Osteoblast (primary cell): ENCODE measurements at regions not wholly inside any gene's neighbourhood (a gene's known extent, or its start where the extent isn't known, plus 50 kb on each side); places are given as distances from the start of the nearest gene placed in this dataset.

ENCODE experiments used
- DNase-seq: peaks from one replicate; pipeline ENCODE4 v3.0.0; 2011; ENCODE audit warnings: low spot score, mixed read lengths; ENCODE audit not compliant: insufficient read length; ENCODE audit errors: missing footprints
- H2AFZ ChIP-seq: 2 replicates; pipeline ENCODE4 v1.6.0; 2011; ENCODE audit warnings: mild to moderate bottlenecking, low read length
- H3K27ac ChIP-seq: 2 replicates; pipeline ENCODE4 v1.5.1; 2011; ENCODE audit warnings: mild to moderate bottlenecking, low read depth, low read length, moderate library complexity
- H3K27me3 ChIP-seq: 2 replicates; pipeline ENCODE4 v1.6.0; 2012; ENCODE audit warnings: mild to moderate bottlenecking, control low read depth, inconsistent platforms, low read length, moderate library complexity; ENCODE audit not compliant: insufficient read depth
- H3K36me3 ChIP-seq: 2 replicates; pipeline ENCODE4 v1.5.1; 2011; ENCODE audit warnings: mild to moderate bottlenecking, low read length, control low read depth, moderate library complexity; ENCODE audit not compliant: insufficient read depth
- H3K4me1 ChIP-seq: 2 replicates; pipeline ENCODE4 v1.5.1; 2011; ENCODE audit warnings: mild to moderate bottlenecking, low read length, control low read depth, moderate library complexity; ENCODE audit not compliant: insufficient read depth
- H3K4me2 ChIP-seq: 2 replicates; pipeline ENCODE4 v1.6.0; 2011; ENCODE audit warnings: mild to moderate bottlenecking, low read length; ENCODE audit not compliant: insufficient read depth
- H3K4me3 ChIP-seq: fragments of 200-600 bp; sonication (generic); 3 replicates; pipeline ENCODE4 v1.5.1; 2012; ENCODE audit warnings: mild to moderate bottlenecking, low read length, inconsistent platforms; ENCODE audit not compliant: insufficient read depth
- H3K79me2 ChIP-seq: 2 replicates; pipeline ENCODE4 v1.6.0; 2012; ENCODE audit warnings: mild to moderate bottlenecking, low read length, control low read depth, inconsistent platforms; ENCODE audit not compliant: insufficient read depth
- H3K9me3 ChIP-seq: 2 replicates; pipeline ENCODE4 v1.5.1; 2011; ENCODE audit warnings: low read depth, low read length, control low read depth
- H4K20me1 ChIP-seq: 2 replicates; pipeline ENCODE4 v1.6.0; 2012; ENCODE audit warnings: mild to moderate bottlenecking, low read length, control low read depth; ENCODE audit not compliant: insufficient read depth
- TF ChIP-seq, protein P1 (sequence below): IDR thresholded peaks from 2 replicates; pipeline ENCODE4 v1.5.1; 2011; ENCODE audit warnings: mild to moderate bottlenecking, low read depth, low read length, moderate library complexity; ENCODE audit errors: extremely low read depth

DNA sequence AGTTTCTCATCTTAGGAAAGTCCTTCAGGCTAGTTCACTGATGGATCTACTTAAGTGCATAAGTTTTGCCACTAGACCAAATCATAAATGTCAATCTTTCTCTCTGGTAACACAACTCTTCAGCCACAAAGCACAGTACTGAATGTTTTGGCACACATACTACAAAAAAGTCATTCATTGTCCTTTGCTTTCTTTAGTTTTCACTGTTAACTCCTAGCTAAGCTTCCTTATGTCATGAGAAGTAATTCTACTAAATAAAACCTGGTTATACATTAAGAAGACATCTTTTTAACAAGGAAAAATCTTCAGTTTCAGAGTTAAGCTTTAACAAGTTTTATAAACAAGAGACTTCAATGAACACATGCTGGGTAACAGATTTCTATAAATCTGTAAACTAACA, 379.2 kb upstream of the NFIA start:
- no peaks in the 10 kb centered on the region for H3K27me3 ChIP-seq
- no peaks in the 10 kb centered on the region for H3K79me2 ChIP-seq
- H3K9me3 ChIP-seq: no peaks in the 10 kb centered on the region
- H3K4me1 ChIP-seq: no peaks in the 10 kb centered on the region
- no peak overlapping the region for H3K4me2 ChIP-seq
- H2AFZ ChIP-seq: no peak overlapping the region
- TF ChIP-seq, protein P1, sequence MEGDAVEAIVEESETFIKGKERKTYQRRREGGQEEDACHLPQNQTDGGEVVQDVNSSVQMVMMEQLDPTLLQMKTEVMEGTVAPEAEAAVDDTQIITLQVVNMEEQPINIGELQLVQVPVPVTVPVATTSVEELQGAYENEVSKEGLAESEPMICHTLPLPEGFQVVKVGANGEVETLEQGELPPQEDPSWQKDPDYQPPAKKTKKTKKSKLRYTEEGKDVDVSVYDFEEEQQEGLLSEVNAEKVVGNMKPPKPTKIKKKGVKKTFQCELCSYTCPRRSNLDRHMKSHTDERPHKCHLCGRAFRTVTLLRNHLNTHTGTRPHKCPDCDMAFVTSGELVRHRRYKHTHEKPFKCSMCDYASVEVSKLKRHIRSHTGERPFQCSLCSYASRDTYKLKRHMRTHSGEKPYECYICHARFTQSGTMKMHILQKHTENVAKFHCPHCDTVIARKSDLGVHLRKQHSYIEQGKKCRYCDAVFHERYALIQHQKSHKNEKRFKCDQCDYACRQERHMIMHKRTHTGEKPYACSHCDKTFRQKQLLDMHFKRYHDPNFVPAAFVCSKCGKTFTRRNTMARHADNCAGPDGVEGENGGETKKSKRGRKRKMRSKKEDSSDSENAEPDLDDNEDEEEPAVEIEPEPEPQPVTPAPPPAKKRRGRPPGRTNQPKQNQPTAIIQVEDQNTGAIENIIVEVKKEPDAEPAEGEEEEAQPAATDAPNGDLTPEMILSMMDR: no peak
- H4K20me1 ChIP-seq: no peaks in the 10 kb centered on the region
- no peak for DNase-seq
- H3K4me3 ChIP-seq: no peak overlapping the region
- no peak overlapping the region for H3K27ac ChIP-seq
- H3K36me3 ChIP-seq: no peaks in the 10 kb centered on the region

DNA sequence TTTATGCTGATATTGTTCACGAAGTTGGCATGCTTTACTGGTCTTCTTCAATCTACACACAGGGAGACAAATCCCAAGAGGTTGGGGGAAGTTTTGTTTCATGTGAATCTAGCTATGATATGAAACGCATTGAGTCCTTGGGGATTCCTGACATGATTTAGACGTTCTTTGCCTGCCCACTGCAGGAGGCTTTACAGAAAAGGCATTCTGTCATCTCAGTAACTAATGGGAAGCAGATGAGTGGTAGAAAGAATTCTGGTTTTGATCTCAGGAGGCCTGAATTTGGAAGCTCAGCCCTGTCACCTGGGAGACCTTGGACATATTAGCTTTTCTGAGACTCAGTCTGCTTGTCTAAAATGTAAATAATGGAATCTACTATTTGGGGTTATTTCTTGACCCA, 383.0 kb upstream of the NFIA start:
- H3K9me3 ChIP-seq: no peaks in the 10 kb centered on the region
- H3K4me3 ChIP-seq: no peak overlapping the region
- no peak overlapping the region for H3K27ac ChIP-seq
- H4K20me1 ChIP-seq: no peaks in the 10 kb centered on the region
- TF ChIP-seq, protein P1: no peak
- no peak overlapping the region for H3K4me2 ChIP-seq
- no peaks in the 10 kb centered on the region for H3K36me3 ChIP-seq
- H3K27me3 ChIP-seq: no peaks in the 10 kb centered on the region
- H3K4me1 ChIP-seq: no peaks in the 10 kb centered on the region
- no peak for DNase-seq
- no peaks in the 10 kb centered on the region for H3K79me2 ChIP-seq
- H2AFZ ChIP-seq: no peak overlapping the region

DNA sequence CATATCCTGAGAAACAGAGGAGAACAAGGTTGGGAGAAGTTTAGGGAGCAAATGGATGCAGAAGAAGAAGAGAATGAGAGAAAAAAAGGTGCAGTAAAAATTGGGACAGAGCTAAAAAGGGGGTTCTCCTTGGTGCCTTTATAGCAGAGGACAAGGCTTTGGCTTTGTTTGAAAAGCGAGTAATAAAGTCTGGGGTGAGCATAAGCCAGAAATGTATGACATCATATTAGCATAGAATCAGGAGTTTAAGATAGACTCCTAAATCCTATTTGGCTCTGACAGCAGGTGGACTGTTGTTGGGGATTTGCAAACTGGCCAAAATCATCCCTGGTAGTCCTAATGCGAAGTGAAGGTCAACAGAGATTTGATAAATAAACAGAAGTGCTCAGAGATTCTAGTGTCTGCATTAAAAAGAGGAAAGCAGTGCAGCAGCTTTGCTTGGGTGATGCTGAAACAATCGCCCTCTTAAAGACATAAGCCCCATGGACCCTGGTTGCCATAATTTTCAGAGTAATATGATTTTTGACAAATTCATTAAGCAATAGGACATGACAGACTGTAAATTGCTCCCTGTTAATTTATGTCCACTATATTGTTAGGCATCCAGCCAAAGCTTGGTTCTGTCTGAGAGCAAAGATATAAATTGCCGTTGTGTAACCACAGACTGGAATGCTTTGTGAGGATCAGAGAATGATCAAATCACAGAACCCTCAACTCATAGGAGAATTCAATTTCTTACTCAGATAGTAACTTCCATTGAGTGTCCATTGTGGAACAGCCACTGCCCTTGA, 385.0 kb upstream of the NFIA start:
- Histone ChIP-seq H3K36me3 (no peaks in the 10 kb centered on the region), H3K4me3 (no peak overlapping the region), H3K9me3 (no peaks in the 10 kb centered on the region), H3K27ac (no peak overlapping the region), H3K4me2 (no peak overlapping the region), H3K79me2 (no peaks in the 10 kb centered on the region), H2AFZ (no peak overlapping the region), H3K27me3 (no peaks in the 10 kb centered on the region), H3K4me1 (no peaks in the 10 kb centered on the region), H4K20me1 (no peaks in the 10 kb centered on the region)
- TF ChIP-seq, protein P1: no peak
- no peak for DNase-seq

DNA sequence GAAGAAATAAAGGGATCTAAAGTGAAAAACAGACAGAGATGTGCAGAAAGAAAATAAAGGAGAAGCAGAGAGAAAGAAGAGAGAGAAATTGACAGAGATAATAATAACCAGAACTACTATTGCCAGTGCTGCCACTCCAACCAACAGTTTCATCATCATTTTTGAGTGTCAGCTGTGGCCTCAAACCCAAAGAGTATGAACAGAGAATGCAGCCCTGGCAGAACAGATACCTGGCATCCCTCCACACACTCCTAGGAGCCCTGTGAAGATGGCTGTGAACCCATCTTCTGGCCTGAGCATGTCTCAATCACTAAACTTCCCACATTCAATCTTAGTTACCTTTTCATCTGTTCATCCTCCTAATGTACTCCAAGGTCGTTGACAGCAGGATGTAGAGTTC, 385.8 kb upstream of the NFIA start:
- Histone ChIP-seq H2AFZ (no peak overlapping the region), H3K36me3 (no peaks in the 10 kb centered on the region), H3K9me3 (no peaks in the 10 kb centered on the region), H3K4me3 (no peak overlapping the region), H4K20me1 (no peaks in the 10 kb centered on the region), H3K27me3 (no peaks in the 10 kb centered on the region), H3K79me2 (no peaks in the 10 kb centered on the region), H3K4me2 (no peak overlapping the region), H3K27ac (no peak overlapping the region), H3K4me1 (no peaks in the 10 kb centered on the region)
- DNase-seq: no peak
- TF ChIP-seq, protein P1: no peak
